Neuron (in vitro differentiated cells): ENCODE measurements at regions not wholly inside any gene's neighbourhood (a gene's known extent, or its start where the extent isn't known, plus 50 kb on each side); places are given as distances from the start of the nearest gene placed in this dataset.

Experiments
- H2AFZ ChIP-seq: one replicate; pipeline ENCODE4 v1.6.1; 2013; ENCODE audit warnings: low read depth, mild to moderate bottlenecking, inconsistent platforms, low read length, moderate library complexity
- H3K27me3 ChIP-seq: one replicate; pipeline ENCODE4 v1.6.1; 2013; ENCODE audit warnings: low read length; ENCODE audit not compliant: insufficient read depth
- H3K36me3 ChIP-seq: one replicate; pipeline ENCODE4 v1.6.1; 2013; ENCODE audit warnings: low read length; ENCODE audit not compliant: insufficient read depth
- H3K4me1 ChIP-seq: one replicate; pipeline ENCODE4 v1.6.1; 2013; ENCODE audit warnings: low read length; ENCODE audit not compliant: insufficient read depth
- H3K4me3 ChIP-seq: 2 replicates; pipeline ENCODE4 v1.5.1; 2013; ENCODE audit warnings: mild to moderate bottlenecking, low read length, moderate library complexity
- H3K9me3 ChIP-seq: one replicate; pipeline ENCODE4 v1.6.1; 2013; ENCODE audit warnings: low read length

DNA sequence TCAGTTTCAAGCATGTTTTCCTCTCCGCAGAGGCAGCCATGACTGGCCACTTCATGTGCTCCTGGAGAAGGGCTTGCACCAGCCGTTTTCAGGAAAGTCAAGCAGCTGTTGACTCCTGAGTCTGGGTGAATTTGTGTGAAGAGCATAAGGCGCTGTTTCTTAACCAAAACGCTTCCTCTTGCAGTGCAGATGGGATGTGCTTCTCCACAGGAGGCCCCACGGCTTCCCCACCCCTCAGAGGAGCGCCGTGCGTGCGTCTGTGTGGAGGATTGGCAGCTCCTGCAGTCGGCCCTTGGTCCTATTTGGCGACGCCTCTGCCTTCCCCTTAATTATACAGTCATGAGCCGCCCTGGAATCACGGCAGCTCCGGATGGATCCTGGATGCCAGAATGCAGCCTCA lies 54.1 kb upstream of the B3GAT1 start:
- peak overlapping the region; percentile 35 for H2AFZ ChIP-seq
- no peaks in the 10 kb centered on the region for H3K36me3 ChIP-seq
- H3K27me3 ChIP-seq: peaks cover 4% of the 10 kb centered on the region
- peak overlapping the region; percentile 9 for H3K4me3 ChIP-seq
- H3K9me3 ChIP-seq: no peaks in the 10 kb centered on the region
- peaks cover 11% of the 10 kb centered on the region for H3K4me1 ChIP-seq

DNA sequence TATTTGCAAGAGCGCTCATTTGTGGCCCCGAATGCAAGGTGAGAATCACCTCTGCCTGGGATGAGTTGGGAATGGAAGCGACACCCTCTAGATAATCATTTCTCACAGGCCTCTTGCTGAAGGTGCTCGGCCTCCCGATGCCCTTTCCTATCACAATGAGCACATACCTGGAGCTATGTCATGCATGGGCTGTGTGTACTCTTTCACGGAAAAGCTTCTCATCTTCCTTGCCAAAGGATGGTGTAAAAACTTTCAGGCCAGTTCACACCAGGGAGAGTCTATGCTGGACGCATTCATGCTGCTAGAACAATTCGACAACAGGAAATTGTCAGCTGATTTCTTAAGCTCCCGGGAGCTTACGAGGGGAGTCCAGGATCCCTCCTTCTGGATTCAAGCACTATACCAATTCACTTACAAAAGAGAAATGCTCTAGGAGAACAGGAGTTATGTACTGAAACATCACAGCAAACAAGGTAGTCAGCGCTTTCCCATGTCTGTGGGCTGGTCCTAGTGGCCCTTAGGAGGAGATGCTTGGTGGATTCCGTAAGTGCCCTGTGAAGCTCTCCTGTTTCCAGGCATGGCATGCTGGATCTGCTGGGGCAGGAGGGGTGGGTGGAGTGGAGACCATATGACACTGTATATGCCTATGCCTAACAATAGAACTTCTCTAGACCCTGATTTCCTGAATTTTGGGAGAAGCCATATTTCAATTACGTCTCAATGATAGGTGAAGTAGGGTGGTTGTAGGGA lies 53.1 kb upstream of the B3GAT1 start:
- peaks cover 14% of the 10 kb centered on the region for H3K4me1 ChIP-seq

DNA sequence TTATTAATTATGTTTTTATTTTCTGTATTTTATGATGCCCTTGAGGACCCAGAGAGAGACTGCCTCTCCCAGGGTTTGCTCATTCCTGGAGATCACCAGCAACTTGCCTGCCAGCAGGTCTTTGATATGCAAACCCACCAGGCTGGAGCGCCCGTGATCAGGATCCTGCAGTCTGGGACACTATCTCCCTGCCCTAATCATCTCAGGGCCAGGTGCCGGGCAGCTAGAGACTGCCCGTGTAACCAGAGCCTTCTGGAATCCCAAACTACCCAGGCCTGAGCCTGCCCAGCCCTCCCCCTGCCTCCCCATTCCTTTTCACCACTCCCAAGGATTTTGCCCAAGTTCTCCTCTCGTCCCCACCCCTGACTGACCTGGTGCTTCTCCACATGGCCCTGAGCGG lies 52.2 kb upstream of the B3GAT1 start:
- Histone ChIP-seq H3K27me3 (peaks cover 4% of the 10 kb centered on the region), H3K4me3 (no peak overlapping the region), H3K36me3 (no peaks in the 10 kb centered on the region), H2AFZ (no peak overlapping the region), H3K4me1 (peaks cover 24% of the 10 kb centered on the region), H3K9me3 (no peaks in the 10 kb centered on the region)

More for the DNA sequence above, 53.1 kb upstream of the B3GAT1 start:
- H3K9me3 ChIP-seq: no peaks in the 10 kb centered on the region
- H3K27me3 ChIP-seq: peaks cover 4% of the 10 kb centered on the region
- H2AFZ ChIP-seq: no peak overlapping the region
- H3K36me3 ChIP-seq: no peaks in the 10 kb centered on the region
- H3K4me3 ChIP-seq: no peak overlapping the region

GRCh38 chr11:134463716-134464115 lies 51.7 kb upstream of the B3GAT1 start:
- peaks cover 3% of the 10 kb centered on the region for H3K27me3 ChIP-seq
- H3K36me3 ChIP-seq: no peaks in the 10 kb centered on the region
- peaks cover 26% of the 10 kb centered on the region for H3K4me1 ChIP-seq
- H3K4me3 ChIP-seq: no peak overlapping the region
- no peak overlapping the region for H2AFZ ChIP-seq
- no peaks in the 10 kb centered on the region for H3K9me3 ChIP-seq
